ENCODE measurements at regions not wholly inside any gene's neighbourhood (a gene's known extent, or its start where the extent isn't known, plus 50 kb on each side); places are given as distances from the start of the nearest gene placed in this dataset.

- TF ChIP-seq, protein P1, sequence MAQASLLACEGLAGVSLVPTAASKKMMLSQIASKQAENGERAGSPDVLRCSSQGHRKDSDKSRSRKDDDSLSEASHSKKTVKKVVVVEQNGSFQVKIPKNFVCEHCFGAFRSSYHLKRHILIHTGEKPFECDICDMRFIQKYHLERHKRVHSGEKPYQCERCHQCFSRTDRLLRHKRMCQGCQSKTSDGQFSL (CRISPR knock-in tag; IDR thresholded peaks at IDR 0.05) = no peak
- no peak for TF ChIP-seq MZF1 (CRISPR knock-in tag; IDR thresholded peaks at IDR 0.05; ENCODE audit: borderline replicate concordance)
- TF ChIP-seq ZKSCAN5 (CRISPR knock-in tag; IDR thresholded peaks at IDR 0.05) = no peak
- TF ChIP-seq ZNF354B (CRISPR knock-in tag; IDR thresholded peaks at IDR 0.05) = no peak
- TF ChIP-seq ZNF782 (CRISPR knock-in tag; IDR thresholded peaks at IDR 0.05; ENCODE audit: borderline replicate concordance) = no peak
- no peak for TF ChIP-seq RAD51 (IDR thresholded peaks at IDR 0.05; ENCODE audit: borderline replicate concordance)
- TF ChIP-seq, protein P2, sequence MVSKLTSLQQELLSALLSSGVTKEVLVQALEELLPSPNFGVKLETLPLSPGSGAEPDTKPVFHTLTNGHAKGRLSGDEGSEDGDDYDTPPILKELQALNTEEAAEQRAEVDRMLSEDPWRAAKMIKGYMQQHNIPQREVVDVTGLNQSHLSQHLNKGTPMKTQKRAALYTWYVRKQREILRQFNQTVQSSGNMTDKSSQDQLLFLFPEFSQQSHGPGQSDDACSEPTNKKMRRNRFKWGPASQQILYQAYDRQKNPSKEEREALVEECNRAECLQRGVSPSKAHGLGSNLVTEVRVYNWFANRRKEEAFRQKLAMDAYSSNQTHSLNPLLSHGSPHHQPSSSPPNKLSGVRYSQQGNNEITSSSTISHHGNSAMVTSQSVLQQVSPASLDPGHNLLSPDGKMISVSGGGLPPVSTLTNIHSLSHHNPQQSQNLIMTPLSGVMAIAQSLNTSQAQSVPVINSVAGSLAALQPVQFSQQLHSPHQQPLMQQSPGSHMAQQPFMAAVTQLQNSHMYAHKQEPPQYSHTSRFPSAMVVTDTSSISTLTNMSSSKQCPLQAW (CRISPR knock-in tag; IDR thresholded peaks at IDR 0.05) = no peak
- TF ChIP-seq HMG20A (CRISPR knock-in tag; IDR thresholded peaks at IDR 0.05; ENCODE audit: borderline replicate concordance) = no peak
- TF ChIP-seq, protein P3, sequence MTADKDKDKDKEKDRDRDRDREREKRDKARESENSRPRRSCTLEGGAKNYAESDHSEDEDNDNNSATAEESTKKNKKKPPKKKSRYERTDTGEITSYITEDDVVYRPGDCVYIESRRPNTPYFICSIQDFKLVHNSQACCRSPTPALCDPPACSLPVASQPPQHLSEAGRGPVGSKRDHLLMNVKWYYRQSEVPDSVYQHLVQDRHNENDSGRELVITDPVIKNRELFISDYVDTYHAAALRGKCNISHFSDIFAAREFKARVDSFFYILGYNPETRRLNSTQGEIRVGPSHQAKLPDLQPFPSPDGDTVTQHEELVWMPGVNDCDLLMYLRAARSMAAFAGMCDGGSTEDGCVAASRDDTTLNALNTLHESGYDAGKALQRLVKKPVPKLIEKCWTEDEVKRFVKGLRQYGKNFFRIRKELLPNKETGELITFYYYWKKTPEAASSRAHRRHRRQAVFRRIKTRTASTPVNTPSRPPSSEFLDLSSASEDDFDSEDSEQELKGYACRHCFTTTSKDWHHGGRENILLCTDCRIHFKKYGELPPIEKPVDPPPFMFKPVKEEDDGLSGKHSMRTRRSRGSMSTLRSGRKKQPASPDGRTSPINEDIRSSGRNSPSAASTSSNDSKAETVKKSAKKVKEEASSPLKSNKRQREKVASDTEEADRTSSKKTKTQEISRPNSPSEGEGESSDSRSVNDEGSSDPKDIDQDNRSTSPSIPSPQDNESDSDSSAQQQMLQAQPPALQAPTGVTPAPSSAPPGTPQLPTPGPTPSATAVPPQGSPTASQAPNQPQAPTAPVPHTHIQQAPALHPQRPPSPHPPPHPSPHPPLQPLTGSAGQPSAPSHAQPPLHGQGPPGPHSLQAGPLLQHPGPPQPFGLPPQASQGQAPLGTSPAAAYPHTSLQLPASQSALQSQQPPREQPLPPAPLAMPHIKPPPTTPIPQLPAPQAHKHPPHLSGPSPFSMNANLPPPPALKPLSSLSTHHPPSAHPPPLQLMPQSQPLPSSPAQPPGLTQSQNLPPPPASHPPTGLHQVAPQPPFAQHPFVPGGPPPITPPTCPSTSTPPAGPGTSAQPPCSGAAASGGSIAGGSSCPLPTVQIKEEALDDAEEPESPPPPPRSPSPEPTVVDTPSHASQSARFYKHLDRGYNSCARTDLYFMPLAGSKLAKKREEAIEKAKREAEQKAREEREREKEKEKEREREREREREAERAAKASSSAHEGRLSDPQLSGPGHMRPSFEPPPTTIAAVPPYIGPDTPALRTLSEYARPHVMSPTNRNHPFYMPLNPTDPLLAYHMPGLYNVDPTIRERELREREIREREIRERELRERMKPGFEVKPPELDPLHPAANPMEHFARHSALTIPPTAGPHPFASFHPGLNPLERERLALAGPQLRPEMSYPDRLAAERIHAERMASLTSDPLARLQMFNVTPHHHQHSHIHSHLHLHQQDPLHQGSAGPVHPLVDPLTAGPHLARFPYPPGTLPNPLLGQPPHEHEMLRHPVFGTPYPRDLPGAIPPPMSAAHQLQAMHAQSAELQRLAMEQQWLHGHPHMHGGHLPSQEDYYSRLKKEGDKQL (CRISPR knock-in tag; IDR thresholded peaks at IDR 0.05; ENCODE audit: low read depth) = no peak
- TF ChIP-seq ZNF143 (CRISPR knock-in tag; IDR thresholded peaks at IDR 0.05) = no peak
Measured at GRCh38 chr10:20406281-20407104, 490.6 kb downstream of the NEBL start (continued).

All from HepG2 (cell line).